HL-60 (cell line): ENCODE measurements at regions not wholly inside any gene's neighbourhood (a gene's known extent, or its start where the extent isn't known, plus 50 kb on each side); places are given as distances from the start of the nearest gene placed in this dataset.

Source experiments
- DNase-seq, 2 experiments: peaks; one replicate each; pipeline ENCODE4 v3.0.0-alpha.2; 2010 to 2020; ENCODE audit warnings: low read depth in 1 of 2, low spot score in 1 of 2
- H3K27ac ChIP-seq: fragments of 250-450 bp; sonication (Bioruptor Pico); replicated peaks from 2 replicates; pipeline ENCODE4 v1.5.1; 2020; ENCODE audit warnings: mild to moderate bottlenecking, moderate library complexity
- H3K27me3 ChIP-seq: fragments of 250-450 bp; sonication (Bioruptor Pico); 2 replicates; pipeline ENCODE4 v1.5.1; 2021; ENCODE audit warnings: mild to moderate bottlenecking, moderate library complexity; ENCODE audit not compliant: insufficient read depth, poor library complexity, severe bottlenecking
- H3K4me3 ChIP-seq: replicated peaks from 2 replicates; pipeline ENCODE4 v1.5.1; 2011; ENCODE audit warnings: mild to moderate bottlenecking, control low read depth, low read length; ENCODE audit not compliant: insufficient read depth
- GABPA ChIP-seq: IDR thresholded peaks from 2 replicates; pipeline ENCODE4 v1.6.1; 2012; ENCODE audit warnings: low read depth
- POLR2AphosphoS5 ChIP-seq: IDR thresholded peaks from 2 replicates; pipeline ENCODE4 v1.6.1; 2012; ENCODE audit warnings: low read depth
- SPI1 ChIP-seq: IDR thresholded peaks from 2 replicates; pipeline ENCODE4 v1.6.1; 2012; ENCODE audit warnings: low read depth, mild to moderate bottlenecking, borderline replicate concordance
- TF ChIP-seq, protein P1 (sequence below): IDR thresholded peaks from one replicate; pipeline ENCODE4 v1.5.1; 2011; ENCODE audit warnings: low read length, control low read depth, inconsistent platforms; ENCODE audit not compliant: insufficient read depth
- TF ChIP-seq, protein P2 (sequence below): IDR thresholded peaks from 2 replicates; pipeline ENCODE4 v1.6.1; 2012; ENCODE audit warnings: low read depth; ENCODE audit not compliant: insufficient replicate concordance

DNA sequence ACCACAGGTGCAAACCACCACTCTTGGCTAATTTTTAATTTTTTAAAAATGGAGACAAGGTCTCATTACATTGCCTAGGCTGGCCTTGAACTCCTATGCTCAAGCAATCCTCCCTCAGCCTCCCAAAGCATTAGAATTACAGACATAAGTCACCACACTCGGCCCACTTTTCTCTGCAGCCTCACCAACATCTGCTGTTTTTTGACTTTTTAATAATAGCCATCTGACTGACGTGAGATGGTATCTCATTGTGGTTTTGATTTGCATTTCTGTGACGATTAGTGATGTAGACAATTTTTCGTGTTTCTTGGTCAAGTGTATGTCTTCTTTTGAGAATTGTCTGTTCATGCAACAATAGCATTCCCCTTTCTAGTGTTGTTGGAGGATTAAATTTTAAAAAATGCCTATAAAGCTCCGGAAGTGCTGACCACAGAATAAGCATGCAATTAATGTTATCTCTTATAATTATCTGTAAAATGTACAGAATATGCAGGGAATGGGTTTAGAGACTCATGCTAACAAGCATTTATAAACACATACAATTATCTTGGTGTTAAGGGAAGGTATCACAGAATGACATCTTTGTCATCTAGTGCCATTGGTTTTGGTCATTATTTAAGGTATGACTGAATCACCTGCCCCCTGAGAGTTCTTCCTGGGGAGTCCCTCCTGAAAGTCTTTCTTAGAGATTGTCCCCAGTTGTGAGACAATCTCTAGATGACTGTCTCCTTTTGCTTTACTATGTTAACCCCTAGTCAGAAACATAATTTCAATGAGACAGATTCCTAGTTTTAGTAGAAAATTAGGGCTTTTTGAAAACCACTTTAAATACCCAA, 118.5 kb upstream of the SERTM1 start:
- no peak for DNase-seq
- Histone ChIP-seq H3K27ac (no peak overlapping the region), H3K4me3 (no peak overlapping the region), H3K27me3 (no peaks in the 10 kb centered on the region)
- TF ChIP-seq, protein P1, sequence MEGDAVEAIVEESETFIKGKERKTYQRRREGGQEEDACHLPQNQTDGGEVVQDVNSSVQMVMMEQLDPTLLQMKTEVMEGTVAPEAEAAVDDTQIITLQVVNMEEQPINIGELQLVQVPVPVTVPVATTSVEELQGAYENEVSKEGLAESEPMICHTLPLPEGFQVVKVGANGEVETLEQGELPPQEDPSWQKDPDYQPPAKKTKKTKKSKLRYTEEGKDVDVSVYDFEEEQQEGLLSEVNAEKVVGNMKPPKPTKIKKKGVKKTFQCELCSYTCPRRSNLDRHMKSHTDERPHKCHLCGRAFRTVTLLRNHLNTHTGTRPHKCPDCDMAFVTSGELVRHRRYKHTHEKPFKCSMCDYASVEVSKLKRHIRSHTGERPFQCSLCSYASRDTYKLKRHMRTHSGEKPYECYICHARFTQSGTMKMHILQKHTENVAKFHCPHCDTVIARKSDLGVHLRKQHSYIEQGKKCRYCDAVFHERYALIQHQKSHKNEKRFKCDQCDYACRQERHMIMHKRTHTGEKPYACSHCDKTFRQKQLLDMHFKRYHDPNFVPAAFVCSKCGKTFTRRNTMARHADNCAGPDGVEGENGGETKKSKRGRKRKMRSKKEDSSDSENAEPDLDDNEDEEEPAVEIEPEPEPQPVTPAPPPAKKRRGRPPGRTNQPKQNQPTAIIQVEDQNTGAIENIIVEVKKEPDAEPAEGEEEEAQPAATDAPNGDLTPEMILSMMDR, result no peak
- TF ChIP-seq SPI1 (no peak), POLR2AphosphoS5 (no peak), GABPA (no peak)
- TF ChIP-seq, protein P2, sequence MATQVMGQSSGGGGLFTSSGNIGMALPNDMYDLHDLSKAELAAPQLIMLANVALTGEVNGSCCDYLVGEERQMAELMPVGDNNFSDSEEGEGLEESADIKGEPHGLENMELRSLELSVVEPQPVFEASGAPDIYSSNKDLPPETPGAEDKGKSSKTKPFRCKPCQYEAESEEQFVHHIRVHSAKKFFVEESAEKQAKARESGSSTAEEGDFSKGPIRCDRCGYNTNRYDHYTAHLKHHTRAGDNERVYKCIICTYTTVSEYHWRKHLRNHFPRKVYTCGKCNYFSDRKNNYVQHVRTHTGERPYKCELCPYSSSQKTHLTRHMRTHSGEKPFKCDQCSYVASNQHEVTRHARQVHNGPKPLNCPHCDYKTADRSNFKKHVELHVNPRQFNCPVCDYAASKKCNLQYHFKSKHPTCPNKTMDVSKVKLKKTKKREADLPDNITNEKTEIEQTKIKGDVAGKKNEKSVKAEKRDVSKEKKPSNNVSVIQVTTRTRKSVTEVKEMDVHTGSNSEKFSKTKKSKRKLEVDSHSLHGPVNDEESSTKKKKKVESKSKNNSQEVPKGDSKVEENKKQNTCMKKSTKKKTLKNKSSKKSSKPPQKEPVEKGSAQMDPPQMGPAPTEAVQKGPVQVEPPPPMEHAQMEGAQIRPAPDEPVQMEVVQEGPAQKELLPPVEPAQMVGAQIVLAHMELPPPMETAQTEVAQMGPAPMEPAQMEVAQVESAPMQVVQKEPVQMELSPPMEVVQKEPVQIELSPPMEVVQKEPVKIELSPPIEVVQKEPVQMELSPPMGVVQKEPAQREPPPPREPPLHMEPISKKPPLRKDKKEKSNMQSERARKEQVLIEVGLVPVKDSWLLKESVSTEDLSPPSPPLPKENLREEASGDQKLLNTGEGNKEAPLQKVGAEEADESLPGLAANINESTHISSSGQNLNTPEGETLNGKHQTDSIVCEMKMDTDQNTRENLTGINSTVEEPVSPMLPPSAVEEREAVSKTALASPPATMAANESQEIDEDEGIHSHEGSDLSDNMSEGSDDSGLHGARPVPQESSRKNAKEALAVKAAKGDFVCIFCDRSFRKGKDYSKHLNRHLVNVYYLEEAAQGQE, result no peak

DNA sequence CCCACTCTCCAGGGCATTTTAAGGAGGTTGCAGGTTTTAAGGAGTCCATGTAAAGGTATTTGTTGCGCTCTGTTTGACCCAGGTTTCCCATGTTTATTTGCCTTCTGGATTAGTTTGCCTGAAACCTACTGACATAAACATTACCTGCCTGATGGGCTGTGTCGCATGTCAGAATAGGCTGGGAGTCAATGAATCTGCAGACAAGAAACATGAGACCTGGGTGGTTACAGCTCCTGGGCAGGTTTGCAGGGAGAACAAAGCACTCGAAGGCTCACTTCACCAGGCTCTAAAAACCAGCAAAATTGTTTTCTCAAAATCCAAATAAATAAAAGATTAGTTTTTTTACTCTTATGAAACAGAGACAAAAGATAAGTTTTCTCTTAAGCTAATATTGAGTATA, 114.4 kb upstream of the SERTM1 start:
- no peak overlapping the region for H3K27ac ChIP-seq
- no peaks in the 10 kb centered on the region for H3K27me3 ChIP-seq
- TF ChIP-seq POLR2AphosphoS5 (no peak), SPI1 (no peak), GABPA (no peak)
- TF ChIP-seq, protein P1, result no peak
- TF ChIP-seq, protein P2, result no peak
- DNase-seq, result no peak
- H3K4me3 ChIP-seq, result no peak overlapping the region

DNA sequence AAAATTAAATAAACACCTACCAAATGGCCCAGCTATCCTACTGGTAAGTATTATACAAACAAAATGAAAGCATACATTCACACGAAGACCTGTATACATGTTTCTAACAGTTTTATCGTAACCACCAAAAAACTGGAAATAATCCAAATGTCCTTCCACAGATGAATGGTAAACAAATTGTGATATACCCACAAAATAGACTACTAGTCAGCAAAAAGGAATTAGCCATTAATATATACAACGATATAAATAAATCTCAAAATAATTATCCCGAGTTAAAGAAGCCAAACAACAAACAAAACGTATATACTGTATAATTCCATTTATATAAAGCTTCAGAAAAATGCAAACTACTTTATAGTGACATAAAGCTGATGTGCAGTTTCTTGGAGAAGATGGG, 106.3 kb upstream of the SERTM1 start:
- Histone ChIP-seq H3K27me3 (peaks cover 4% of the 10 kb centered on the region), H3K4me3 (no peak overlapping the region), H3K27ac (no peak overlapping the region)
- no peak for TF ChIP-seq SPI1
- TF ChIP-seq POLR2AphosphoS5, result no peak
- TF ChIP-seq, protein P2, result no peak
- TF ChIP-seq, protein P1, result no peak
- no peak for TF ChIP-seq GABPA
- no peak for DNase-seq
